ENCODE measurements at regions not wholly inside any gene's neighbourhood (a gene's known extent, or its start where the extent isn't known, plus 50 kb on each side); places are given as distances from the start of the nearest gene placed in this dataset.

- TF ChIP-seq CTCF (IDR thresholded peaks at IDR 0.05; ENCODE audit: poor library complexity) (no peak), EZH2 (IDR thresholded peaks at IDR 0.05; ENCODE audit: borderline replicate concordance) (no peak), EZH2phosphoT487 (IDR thresholded peaks at IDR 0.05; ENCODE audit: low read depth, severe bottlenecking, unreplicated experiment) (no peak)
These were observed 137.8 kb upstream of the DUSP21 start for GRCh38 chrX:44705817-44706551.

All from hepatocyte (in vitro differentiated cells).